PC-9 (cell line): ENCODE measurements at regions not wholly inside any gene's neighbourhood (a gene's known extent, or its start where the extent isn't known, plus 50 kb on each side); places are given as distances from the start of the nearest gene placed in this dataset.

ENCODE experiments used
- EZH2 ChIP-seq: fragments of 200-600 bp; sonication (generic); IDR thresholded peaks from 2 replicates; pipeline ENCODE4 v1.8.0; 2017; ENCODE audit warnings: antibody characterized with exemption, low read depth
- TF ChIP-seq, protein P1 (sequence below): fragments of 200-600 bp; sonication (generic); conservative IDR thresholded peaks from 2 replicates; pipeline ENCODE4 v1.6.1; 2017; ENCODE audit warnings: mixed run types, antibody characterized with exemption, mild to moderate bottlenecking, moderate library complexity

- TF ChIP-seq, protein P1, sequence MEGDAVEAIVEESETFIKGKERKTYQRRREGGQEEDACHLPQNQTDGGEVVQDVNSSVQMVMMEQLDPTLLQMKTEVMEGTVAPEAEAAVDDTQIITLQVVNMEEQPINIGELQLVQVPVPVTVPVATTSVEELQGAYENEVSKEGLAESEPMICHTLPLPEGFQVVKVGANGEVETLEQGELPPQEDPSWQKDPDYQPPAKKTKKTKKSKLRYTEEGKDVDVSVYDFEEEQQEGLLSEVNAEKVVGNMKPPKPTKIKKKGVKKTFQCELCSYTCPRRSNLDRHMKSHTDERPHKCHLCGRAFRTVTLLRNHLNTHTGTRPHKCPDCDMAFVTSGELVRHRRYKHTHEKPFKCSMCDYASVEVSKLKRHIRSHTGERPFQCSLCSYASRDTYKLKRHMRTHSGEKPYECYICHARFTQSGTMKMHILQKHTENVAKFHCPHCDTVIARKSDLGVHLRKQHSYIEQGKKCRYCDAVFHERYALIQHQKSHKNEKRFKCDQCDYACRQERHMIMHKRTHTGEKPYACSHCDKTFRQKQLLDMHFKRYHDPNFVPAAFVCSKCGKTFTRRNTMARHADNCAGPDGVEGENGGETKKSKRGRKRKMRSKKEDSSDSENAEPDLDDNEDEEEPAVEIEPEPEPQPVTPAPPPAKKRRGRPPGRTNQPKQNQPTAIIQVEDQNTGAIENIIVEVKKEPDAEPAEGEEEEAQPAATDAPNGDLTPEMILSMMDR: no peak
- no peak for TF ChIP-seq EZH2
These were observed 526.7 kb downstream of the PDHA2 start for GRCh38 chr4:96366632-96367031.
